GM19468 (cell line): ENCODE measurements at regions not wholly inside any gene's neighbourhood (a gene's known extent, or its start where the extent isn't known, plus 50 kb on each side); places are given as distances from the start of the nearest gene placed in this dataset.

ENCODE experiments used
- ATAC-seq: cut with Tn5 transposase; IDR thresholded peaks from one replicate; pipeline ENCODE4 v1.9.1; 2021; ENCODE audit warnings: mild to moderate bottlenecking, moderate library complexity, moderate number of reproducible peaks; ENCODE audit not compliant: unreplicated experiment; ENCODE audit errors: extremely low read depth

DNA sequence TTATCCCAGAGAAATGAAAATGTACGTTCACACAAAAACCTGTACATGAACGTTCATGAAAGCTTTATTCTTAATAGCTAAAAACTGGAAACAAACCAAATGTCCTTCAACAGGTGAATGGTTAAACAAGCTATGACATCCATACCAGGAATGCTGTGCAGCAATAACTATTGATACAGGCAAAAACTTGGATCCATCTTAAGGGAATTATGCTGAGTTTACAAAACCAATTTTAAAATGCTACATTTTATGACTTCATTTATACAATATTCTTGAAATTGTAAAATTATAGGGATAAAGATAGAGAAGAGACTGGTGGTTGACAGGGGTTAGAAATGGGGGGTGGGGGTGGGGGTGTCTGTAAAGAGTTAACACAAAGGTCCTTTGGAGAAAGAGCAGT lies 280.3 kb downstream of the TGFB2 start:
- no peak for ATAC-seq

DNA sequence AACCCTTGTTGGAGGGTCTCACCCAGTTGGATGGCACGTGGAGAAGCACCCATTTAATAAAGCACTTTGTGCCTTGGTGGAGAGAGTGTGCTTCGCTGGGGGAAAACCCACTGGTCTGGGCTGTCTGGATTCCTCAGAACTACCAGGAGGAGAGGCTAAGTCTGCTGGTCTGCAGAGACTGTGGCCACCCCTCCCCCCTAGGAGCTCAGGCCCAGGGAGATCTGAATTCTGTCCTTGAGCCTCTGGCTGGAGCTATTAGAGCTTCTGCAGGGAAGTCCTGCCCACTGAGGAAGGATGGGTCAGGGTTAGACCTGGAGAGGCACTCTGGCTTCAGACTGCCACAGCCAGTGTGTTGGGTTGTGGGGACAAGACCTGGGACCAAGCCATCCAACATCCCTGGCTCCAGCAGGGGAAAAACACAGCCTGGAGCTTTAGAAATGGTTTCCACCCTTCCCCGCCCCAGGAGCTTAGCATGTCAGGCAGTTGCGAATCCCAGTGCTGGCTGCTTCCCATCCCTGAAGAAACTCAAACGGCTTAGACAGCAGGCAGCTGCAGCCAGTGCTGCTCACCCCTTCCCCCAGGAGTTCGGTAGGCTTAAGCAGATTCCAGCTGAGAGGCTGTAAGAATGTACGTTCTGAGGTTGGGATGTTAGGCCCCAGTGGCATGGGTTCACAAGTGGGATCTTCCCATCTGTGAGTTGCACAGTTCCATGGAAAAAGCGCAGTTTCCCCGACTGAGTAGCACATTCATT lies 288.3 kb downstream of the TGFB2 start:
- ATAC-seq: no peak

DNA sequence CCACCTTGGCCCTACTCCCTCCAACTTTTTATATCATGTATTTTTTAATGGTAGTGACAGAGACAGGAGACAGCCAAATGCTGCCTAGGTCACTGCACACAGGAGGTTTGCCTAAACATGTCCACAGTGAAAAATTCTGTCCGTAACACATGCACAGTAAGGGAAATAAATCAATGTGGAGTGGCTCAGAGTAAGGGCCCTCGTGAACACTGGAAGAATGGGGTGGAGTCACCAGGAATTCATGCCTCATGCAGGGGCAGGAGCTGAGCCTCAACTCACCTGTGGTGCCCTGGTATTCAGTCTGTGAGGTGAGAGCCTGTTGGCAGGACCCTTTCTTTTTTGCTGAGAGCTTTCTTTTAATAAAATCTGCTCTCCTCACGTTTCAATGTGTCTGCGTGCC lies 289.1 kb downstream of the TGFB2 start:
- no peak for ATAC-seq

DNA sequence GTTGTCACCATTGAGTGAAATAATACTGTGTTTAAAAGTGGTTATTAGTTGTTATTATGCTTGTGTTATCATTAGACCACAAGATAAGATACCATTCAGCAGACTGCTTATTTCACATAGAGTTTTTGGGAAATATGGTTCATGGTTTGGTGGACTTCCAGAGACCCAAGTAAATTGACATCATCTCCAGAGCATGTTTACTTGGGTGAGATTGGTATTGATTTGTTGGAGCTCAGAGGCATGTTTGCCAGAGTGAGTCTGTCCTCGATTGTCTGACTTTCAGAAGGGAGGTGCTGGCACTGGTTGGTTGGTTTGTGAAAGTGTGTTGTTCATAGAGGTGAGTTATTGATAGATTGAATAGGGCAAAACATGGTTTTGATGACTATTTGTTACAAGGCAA lies 291.4 kb downstream of the TGFB2 start:
- no peak for ATAC-seq

DNA sequence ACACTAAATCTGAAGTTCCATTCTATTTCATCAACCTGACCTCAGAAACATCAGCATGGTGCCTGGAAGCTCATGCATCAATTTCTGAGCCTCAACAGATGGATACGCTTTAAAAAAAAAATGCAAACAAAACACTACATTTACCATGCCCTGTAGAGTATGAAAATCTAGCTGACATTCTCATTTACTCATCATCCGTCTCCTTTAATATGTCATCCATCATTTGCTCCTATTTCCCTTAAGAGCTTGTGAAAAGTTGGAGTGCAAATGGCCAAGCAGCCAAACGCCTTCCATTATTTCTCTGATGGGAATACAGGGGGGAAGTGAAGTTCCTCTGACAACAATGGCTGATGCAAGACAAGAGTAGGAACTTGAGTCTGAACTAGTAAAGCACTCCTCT lies 295.0 kb downstream of the TGFB2 start:
- no peak for ATAC-seq

DNA sequence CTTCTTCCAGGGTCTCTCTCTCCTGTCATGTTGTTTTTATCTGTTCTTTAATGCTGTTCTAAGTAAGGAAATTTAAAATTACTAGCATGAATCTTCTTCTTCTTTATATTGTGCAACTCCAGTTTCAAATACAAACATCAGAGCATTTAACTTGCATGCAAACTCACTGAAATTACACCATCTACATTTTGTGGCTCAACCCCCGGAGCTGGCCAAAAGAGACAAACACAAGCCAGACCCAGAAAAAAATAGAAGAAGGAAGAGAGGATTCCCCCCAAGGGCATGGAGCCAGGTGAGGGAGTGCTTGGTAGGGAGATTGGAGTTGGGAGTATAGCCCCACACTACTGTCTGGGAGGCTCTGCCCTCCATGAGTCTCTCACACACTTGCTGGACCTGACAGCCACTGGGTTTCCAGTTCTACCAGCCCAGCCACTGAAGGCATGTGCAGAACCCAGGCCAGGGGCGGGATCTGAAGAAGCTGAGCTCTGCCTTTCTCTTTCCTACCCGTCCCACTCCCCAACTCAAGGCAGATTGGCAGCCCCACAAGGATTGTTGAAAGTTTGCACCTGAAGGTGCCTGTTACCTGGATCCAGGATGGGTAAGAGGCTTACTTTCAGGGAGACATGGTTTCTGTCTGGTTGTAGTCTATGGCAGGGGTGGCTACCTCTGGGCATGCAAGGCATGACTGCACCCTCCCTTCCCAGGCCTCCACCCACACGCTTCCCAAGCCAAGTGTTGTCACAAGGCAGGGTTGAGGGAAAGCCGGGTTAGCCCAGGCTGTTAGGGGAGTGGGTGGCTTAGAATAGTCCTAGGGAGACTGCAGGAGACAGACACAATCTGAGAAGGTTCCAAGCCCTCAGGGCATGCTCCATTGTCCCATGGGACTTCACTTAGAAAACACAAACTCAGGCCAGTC lies 297.2 kb downstream of the TGFB2 start:
- ATAC-seq: no peak

DNA sequence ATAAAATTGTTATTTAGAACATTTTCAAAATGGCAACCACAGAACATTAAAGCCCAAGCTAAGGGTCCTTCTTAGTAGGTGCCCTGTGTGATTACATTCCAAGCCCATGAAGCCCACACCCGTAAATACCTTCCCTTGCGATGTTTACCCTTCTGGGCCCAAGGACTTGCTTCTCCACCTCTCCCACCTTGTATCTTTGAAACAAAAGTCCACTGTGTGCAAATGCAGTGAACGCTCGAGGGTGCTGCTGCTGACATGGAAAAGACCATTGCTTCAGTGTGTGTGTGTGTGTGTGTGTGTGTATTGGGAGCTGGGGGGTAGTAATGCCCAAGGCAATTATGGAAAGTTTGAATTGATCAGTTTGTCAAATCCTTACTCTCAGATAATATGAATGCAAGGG lies 298.1 kb downstream of the TGFB2 start:
- no peak for ATAC-seq

DNA sequence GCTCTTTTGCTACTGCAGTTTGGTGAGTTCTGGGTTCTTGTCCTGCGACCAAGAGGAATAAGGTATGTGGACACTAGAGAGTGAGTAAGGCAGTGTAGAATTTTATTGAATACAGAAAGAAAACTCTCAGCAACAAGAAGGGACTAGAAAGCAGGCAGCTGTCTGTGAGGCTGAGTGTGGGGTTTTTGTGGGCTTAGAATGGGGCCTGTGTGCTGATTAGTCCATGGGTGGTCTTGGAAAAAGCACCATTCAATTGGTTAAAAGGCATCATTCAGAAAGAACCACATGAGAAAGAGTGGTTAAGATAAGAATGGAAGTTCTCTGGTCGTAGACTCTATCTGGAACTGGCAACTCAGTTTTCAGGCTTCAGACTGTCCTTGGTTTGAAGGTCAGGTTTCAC lies 298.8 kb downstream of the TGFB2 start:
- no peak for ATAC-seq

DNA sequence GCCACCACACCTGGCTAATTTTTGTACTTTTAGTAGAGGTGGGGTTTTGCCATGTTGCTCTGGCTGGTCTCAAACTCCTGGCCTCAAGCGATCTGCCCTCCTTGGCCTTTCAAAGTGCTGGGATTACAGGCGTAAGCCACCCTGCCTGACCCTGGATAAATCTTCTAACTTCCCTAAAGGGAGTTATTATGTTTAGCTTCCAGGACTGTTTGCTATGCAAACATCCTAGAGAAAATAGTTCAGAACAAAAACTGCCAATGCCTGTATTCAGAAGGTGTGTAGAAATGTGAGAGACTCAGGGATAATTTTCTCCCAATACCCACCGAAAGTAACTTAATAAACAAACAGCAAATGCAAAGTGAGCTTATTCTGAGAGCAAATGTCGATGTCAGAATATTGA lies 301.2 kb downstream of the TGFB2 start:
- no peak for ATAC-seq

DNA sequence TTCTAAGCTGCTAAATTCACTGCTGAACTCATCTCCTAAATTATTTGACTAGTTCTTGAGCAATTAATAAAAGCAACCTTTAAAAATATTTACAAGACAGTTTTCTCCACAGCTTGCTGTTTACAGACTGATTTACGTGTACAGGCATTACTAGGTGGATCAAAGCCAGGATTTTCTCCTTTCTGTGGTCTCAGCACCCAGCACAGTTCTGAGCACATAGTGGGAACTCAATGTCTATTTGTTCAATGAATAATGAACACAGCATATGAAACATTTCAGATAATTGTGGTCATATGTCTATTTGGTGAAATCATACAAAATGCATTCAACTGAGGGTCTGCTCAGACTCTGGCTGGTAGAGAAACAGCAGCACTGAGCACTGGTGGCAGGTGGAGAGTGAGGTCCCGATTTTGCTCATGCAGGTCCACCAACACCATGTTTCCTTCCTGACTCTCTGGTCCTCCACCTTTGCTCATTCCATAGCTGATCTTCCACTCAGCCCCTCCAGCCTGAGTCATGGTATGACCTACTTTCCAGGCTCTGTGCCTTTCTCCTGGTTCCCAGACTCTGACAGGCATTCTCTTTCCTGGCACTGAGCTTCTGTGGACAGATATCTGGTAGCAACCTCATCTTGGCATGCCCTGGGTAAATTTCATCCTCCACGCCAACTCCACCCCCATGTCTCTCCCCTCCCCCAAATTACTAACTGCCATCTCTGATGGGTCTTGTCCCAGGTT lies 311.3 kb downstream of the TGFB2 start:
- ATAC-seq: no peak

DNA sequence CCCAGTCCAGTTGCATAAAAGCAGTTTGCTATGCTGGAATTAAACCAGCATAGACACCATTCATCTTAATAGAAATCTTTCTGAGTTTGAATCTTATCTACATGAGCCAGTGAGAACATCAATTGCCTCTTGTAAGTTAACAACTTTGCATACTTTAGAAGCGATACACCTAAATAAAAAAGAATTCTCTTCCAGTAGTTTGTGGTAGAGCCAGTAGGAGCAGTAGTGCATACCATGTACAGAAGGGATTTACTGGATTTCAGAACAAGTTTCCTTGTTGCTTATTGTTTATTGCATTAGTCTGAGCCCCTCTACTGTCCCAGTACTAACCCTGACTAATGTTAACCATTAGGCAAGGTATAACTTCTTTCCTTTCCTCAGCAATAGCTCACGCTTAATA lies 313.1 kb downstream of the TGFB2 start:
- no peak for ATAC-seq

DNA sequence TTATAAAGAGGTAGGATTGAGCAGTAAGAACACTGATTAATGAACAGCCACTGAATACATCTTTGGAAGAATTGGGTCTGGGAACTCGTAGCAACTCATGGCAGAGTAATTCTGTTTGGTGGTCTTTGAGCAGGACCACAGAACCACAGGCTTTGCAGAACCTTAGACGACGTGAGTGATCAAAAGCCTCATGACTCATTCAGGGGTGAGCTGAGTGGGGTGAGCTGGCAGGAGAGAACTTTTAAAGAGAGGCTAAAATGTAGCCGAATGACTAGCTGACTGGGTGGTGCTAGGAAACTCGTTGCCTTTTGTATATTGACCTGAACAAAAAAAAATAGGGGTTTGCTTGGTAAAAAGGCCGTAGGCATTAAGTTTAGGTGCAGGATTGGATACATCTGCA lies 313.8 kb downstream of the TGFB2 start:
- no peak for ATAC-seq

DNA sequence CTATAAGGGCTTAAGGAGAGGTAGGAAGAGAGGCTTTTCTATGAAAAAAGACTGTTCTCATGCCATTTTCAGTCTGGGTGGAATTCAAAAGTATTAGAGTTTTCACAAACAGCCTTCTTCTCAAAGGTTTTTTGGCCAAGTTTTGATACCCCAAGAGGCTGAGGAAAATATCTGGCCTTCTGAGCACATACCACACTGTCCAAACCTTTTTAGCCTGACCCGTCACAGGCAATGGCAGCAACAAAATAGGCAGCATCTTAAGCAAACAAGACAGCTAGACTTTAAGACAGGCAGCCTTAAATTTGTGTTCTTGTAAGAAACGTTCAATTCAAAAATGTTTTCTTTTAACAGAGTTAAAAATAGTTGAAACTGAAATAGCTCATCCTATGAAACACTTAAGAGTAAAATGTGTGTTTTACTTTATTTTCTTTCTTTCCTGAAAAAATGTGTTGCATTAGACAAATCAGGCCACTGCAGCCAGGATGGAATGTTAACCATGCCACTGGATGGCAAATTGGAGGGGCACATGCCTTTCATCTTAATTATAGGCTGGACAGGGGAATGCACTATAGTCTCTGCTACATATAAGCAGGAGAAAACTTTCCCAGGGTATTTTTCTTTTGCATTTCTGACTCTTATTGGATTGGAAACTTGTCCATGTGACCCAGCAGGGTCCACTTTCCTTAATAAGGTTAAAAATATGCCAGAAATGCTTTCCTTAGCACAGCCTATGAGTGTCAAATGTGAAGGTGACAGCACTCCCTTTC lies 315.0 kb downstream of the TGFB2 start:
- no peak for ATAC-seq

DNA sequence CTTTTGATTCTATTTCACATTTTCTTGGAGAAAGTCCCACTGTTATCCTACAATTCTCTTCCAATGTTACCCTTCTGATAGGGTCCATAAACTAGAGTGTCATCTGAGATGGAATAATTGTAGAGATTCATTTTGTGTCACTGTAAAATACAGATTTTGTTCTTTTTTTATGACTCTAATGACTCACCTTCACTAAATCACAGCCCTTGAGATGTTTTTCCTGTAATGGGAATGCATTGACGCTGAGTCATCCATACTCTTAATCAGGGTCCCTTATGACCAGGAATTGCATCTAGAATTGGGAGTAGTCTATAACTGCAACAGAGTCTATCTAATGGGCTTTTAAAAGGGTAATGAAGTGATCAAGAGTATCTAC lies 315.5 kb downstream of the TGFB2 start:
- no peak for ATAC-seq

DNA sequence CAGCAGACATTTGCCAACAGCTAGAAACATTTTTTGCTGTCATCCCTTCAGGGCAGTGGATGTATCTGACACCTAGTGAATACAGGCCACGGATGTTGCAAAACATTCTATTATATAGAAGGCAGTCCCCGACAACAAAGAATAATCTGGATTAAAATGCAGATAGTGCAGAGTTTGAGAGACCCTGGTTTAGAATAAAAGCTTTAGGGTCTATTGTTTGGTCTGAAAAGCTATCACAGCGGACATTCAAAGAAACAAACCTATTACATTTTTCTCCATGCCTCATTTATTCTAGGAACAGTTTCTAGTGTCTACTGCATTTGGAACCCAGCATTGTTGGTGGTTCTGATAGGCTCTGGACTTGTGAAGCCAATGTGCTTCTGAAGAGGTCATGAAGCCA lies 316.3 kb downstream of the TGFB2 start:
- no peak for ATAC-seq

DNA sequence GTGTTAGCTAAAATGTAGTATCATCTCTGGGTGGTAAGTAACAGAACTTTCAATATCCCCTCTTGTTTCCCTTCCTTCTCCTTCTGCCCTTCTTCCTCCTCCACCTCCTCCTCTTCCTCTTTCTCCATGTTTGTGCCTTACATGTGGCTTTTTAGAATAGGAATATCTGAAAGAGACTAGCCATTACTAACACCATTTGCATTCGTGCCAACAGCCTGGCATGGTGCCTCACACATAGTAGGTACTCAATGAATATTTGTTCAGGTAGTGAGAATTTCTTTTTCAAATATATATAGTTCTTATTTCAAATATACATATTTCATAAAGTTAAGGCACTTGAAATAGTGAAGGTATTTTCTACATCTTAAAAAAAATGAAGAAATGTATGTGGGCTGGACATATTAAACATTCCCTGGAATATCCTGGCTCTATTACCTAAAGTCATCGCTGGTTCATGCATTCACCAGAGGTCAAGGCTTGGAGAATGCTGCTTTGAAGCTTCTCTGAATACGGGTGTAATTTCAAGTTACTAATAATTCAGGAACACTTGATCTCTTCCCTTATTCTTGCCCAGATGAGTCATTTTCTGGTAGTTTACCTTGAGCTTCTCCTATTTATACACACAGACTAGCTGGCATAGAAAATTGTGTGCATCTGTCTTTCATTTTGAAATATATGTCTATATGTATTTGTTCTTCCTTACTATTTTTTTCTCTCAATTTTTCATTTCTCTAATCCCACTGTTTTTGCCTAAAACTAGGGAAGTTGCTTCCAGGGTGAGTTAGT lies 319.4 kb downstream of the TGFB2 start:
- ATAC-seq: no peak

DNA sequence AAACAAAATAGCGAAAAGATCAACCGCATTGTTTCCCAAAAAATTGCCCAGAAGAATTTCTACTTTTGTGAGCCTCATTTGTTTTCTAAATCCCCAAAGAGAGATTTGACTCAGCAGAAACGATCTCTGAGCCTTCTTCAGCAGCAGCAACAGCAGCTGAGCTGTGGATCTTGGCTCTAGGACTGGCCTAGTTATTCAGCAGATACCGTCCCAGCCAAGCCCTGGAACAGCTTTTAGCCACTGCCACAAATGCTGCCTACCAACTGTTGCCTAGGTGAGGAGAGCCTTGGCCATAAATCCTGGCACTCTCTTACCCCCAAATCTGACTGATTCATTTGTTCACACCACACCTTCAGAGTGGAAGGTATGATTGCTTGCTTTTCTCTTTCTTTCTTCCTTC lies 320.1 kb downstream of the TGFB2 start:
- no peak for ATAC-seq

DNA sequence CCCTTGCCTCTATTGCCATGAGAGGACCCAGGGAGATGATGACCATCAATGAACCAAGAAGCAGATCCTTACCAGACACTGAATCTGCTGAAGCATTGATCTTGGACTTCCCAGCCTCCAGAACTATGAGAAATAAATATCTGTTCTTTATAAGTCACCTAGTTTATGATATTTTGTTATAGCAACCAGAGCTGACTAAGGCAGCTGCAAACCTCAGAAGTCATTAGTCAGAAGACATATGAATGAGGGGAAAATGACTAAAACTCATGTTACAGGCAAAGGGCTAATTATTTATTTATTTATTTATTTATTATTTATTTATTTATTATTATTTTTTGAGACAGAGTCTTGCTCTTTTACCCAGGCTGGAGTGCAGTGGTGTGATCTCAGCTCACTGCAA lies 321.1 kb downstream of the TGFB2 start:
- ATAC-seq: no peak

DNA sequence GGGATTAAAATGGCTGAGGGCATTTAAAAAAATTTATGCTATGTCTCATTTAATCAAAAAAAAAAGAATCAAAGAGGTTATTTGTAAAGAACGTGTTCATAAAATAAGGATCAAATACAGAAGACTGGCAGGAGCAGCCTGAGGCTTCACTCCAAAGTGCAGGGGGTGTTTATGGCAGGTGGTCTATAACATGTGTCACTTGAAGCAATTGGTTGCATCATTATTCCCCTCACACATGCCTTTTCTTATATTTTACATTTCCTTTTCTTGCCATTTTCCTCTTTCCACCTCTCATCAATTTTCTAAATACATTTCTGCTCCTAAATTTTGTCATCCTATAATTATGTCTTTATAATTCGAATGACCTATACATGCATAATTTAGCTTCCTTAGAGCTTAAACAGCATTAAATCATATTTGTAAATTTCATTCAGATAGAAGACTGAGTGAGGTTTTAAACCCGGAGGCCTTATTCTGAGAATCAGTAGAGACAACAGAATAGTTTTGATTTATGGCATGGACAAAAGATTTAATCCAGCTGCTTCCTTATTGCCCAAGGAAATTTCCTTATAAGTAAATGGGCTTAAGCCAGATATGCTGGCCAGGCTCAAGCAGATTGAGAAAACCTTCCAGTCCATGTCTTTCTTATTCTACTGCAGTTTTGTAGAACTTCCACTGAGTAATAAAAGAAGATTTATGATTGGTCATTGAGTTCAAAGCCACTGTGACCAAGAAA lies 322.8 kb downstream of the TGFB2 start:
- no peak for ATAC-seq
